ENCODE measurements at regions not wholly inside any gene's neighbourhood (a gene's known extent, or its start where the extent isn't known, plus 50 kb on each side); places are given as distances from the start of the nearest gene placed in this dataset.

DNA sequence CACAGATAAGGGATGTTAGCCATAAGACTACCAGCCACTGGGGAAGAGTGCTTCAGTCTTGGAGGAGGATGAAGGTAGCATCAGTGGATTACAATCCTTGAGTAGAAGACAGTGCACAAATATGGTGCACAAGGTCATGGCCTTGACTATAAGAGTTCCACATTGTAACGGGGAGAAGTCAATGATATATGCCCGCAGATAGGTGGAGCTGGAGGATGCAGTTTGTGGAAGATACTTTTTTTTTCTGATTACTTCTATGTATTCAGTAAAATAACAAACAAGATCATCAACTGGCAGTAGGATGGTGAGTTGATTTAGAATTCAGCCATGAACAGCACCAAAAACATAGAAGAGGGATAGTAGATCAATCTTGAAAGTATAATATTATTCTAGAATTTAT lies 926.8 kb upstream of the MIR17HG start:
- H3K4me3 ChIP-seq, result no peak overlapping the region
- H3K36me3 ChIP-seq, result no peaks in the 10 kb centered on the region
- DNase-seq (ENCODE audit: low spot score in 2 of 2), result no peak
- TF ChIP-seq POLR2AphosphoS5 (IDR thresholded peaks at IDR 0.05), result no peak
- TF ChIP-seq, protein P1, sequence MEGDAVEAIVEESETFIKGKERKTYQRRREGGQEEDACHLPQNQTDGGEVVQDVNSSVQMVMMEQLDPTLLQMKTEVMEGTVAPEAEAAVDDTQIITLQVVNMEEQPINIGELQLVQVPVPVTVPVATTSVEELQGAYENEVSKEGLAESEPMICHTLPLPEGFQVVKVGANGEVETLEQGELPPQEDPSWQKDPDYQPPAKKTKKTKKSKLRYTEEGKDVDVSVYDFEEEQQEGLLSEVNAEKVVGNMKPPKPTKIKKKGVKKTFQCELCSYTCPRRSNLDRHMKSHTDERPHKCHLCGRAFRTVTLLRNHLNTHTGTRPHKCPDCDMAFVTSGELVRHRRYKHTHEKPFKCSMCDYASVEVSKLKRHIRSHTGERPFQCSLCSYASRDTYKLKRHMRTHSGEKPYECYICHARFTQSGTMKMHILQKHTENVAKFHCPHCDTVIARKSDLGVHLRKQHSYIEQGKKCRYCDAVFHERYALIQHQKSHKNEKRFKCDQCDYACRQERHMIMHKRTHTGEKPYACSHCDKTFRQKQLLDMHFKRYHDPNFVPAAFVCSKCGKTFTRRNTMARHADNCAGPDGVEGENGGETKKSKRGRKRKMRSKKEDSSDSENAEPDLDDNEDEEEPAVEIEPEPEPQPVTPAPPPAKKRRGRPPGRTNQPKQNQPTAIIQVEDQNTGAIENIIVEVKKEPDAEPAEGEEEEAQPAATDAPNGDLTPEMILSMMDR (IDR thresholded peaks at IDR 0.05), result no peak
- TF ChIP-seq POLR2A (IDR thresholded peaks at IDR 0.05), result no peak
- intact Hi-C loops (cut with DNase I; ENCODE audit: low total_unique reads), result no loop called here
- no peak overlapping the region for H3K27ac ChIP-seq
- H3K4me1 ChIP-seq, result no peaks in the 10 kb centered on the region
- no peaks in the 10 kb centered on the region for H3K27me3 ChIP-seq
- no peaks in the 10 kb centered on the region for H3K9me3 ChIP-seq

DNA sequence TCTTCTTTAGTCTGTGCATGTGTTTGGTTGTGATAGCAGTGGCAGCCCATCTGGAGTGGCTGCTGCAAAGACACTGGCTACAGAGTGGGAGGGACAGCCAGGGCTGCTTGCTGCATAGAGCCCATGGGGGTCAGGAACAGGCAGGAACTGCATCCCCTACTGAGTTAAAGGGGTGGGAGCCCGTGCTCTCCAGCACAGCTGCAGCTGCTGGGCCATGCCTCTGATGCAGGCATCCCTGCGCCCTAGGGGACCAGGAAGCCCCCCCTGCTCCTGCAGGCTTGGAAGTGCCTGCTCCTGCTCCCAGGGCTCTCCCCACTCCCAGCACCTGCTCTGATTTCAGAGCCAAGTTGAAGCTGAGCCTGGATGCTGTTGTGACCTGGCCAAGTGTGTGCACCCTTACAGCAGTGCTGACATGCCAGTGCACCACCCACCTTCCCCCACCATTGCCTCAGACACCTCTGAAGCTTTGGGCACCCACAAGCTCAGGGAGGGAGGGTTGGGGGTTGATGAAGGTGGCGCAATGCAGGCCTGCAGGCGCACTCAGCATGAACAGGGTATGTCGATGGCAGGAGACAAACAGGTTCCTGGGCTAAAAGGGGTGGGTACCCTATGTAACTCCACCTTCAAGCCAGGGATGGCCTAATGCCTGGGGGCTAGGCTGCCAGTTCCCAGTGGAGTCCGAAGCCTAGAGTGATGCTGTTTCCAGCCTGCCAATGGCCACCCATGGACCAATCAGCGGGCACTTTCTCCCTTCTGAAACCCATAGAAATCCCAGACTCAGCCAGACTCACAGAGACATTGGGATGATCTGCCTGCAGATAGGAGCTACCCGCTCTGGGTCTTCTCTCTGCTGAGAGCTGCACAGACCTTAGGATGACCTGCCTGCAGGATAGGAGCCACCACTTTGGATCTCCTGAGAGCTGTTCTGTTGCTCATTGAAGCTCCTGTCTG lies 919.9 kb upstream of the MIR17HG start:
- TF ChIP-seq POLR2A (IDR thresholded peaks at IDR 0.05), result no peak
- no peak for TF ChIP-seq POLR2AphosphoS5 (IDR thresholded peaks at IDR 0.05)
- TF ChIP-seq, protein P1 (IDR thresholded peaks at IDR 0.05), result no peak
- Histone ChIP-seq H3K27ac (no peak overlapping the region), H3K36me3 (no peaks in the 10 kb centered on the region), H3K4me3 (no peak overlapping the region), H3K4me1 (no peaks in the 10 kb centered on the region), H3K27me3 (no peaks in the 10 kb centered on the region), H3K9me3 (no peaks in the 10 kb centered on the region)
- intact Hi-C loops (cut with DNase I; ENCODE audit: low total_unique reads), result no loop called here
- no peak for DNase-seq (ENCODE audit: low spot score in 2 of 2)

DNA sequence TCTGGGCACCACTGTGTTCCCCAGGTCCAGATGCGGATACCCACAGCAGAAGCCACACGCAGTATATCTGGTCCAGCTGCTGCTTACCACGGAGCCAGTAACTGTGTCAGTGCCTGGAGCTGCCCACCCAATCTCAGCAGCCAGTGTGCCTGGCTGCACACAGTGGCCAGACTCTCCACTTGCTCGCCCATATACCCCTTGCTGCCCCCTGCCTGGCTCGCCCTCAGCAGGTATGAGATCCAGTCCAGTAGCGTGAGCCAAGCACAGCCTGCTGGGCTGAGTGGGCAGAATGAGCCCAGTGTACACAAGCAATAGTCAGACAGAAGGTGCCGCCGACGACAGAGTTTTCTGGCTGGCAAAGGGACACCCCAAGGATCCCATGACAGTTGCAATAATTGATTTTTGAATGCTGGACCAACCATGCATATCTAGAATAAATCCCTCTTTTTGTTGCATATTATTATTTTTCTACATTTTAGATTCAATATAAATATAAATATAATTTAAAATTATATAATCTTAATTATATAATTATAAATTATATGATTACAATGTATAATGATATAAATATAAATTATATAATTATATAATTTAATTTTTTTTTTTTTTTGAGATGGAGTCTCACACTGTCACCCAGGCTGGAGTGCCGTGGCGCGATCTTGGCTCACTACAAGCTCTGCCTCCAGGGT lies 918.8 kb upstream of the MIR17HG start:
- intact Hi-C loops (cut with DNase I; ENCODE audit: low total_unique reads), result no loop called here
- H3K4me1 ChIP-seq, result no peaks in the 10 kb centered on the region
- no peaks in the 10 kb centered on the region for H3K36me3 ChIP-seq
- H3K9me3 ChIP-seq, result no peaks in the 10 kb centered on the region
- H3K4me3 ChIP-seq, result no peak overlapping the region
- H3K27me3 ChIP-seq, result no peaks in the 10 kb centered on the region
- TF ChIP-seq POLR2A (IDR thresholded peaks at IDR 0.05) (no peak), POLR2AphosphoS5 (IDR thresholded peaks at IDR 0.05) (no peak)
- TF ChIP-seq, protein P1 (IDR thresholded peaks at IDR 0.05), result no peak
- no peak overlapping the region for H3K27ac ChIP-seq
- no peak for DNase-seq (ENCODE audit: low spot score in 2 of 2)

DNA sequence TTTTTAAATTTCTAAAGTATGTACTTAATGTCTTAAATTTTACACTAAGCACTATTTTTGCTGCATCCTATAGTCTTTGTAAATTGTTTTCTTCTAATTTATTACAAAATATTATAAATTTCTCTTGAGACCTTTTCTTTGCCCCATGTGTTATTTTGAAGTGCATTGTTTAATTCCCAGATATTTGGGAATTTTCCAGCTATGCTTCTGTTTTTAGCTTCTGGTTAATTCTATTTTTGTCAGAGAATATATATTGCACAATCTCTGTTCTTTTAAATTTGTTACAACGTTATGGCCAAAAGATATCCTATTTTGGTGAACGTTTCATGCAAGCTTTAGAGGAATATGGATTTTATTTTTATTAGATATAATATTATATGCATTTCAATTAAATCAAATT lies 917.4 kb upstream of the MIR17HG start:
- H3K4me3 ChIP-seq, result no peak overlapping the region
- H3K27ac ChIP-seq, result no peak overlapping the region
- no peaks in the 10 kb centered on the region for H3K36me3 ChIP-seq
- no peak for DNase-seq (ENCODE audit: low spot score in 2 of 2)
- no peaks in the 10 kb centered on the region for H3K9me3 ChIP-seq
- H3K4me1 ChIP-seq, result no peaks in the 10 kb centered on the region
- no peak for TF ChIP-seq POLR2A (IDR thresholded peaks at IDR 0.05)
- TF ChIP-seq, protein P1 (IDR thresholded peaks at IDR 0.05), result no peak
- TF ChIP-seq POLR2AphosphoS5 (IDR thresholded peaks at IDR 0.05), result no peak
- H3K27me3 ChIP-seq, result no peaks in the 10 kb centered on the region
- intact Hi-C loops (cut with DNase I; ENCODE audit: low total_unique reads), result no loop called here

DNA sequence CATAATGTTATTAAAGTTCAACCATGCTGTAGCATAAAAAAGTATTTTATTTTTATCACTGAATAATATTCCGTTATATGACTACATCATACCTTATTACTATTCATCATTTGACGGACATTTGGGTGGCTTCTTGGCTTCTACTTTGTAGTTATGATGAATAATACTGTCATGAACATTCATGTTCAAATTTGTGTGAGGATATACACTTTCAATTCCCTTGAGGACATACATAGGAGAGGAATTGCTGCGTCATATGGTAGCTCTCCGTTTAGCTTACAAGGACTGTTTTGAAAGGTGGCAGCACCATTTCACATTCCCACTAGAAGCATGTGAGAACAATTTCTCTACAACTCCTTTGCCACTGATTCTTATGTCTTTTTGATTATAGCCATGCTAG lies 910.8 kb upstream of the MIR17HG start:
- Histone ChIP-seq H3K4me3 (no peak overlapping the region), H3K36me3 (no peaks in the 10 kb centered on the region), H3K4me1 (no peaks in the 10 kb centered on the region), H3K9me3 (no peaks in the 10 kb centered on the region), H3K27ac (no peak overlapping the region), H3K27me3 (no peaks in the 10 kb centered on the region)
- intact Hi-C loops (cut with DNase I; ENCODE audit: low total_unique reads), result no loop called here
- no peak for DNase-seq (ENCODE audit: low spot score in 2 of 2)
- no peak for TF ChIP-seq POLR2AphosphoS5 (IDR thresholded peaks at IDR 0.05)
- TF ChIP-seq, protein P1 (IDR thresholded peaks at IDR 0.05), result no peak
- no peak for TF ChIP-seq POLR2A (IDR thresholded peaks at IDR 0.05)
